DOHH2 (cell line): ENCODE measurements at regions not wholly inside any gene's neighbourhood (a gene's known extent, or its start where the extent isn't known, plus 50 kb on each side); places are given as distances from the start of the nearest gene placed in this dataset.

Experiments
- CTCF ChIP-seq: fragments of 200-600 bp; sonication (generic); IDR thresholded peaks from one replicate; pipeline ENCODE4 v1.5.1; 2014; ENCODE audit warnings: antibody characterized with exemption, mild to moderate bottlenecking, low read depth, low read length; ENCODE audit not compliant: poor library complexity, severe bottlenecking
- EZH2phosphoT487 ChIP-seq: fragments of 200-600 bp; sonication (generic); IDR thresholded peaks from 2 replicates; pipeline ENCODE4 v1.6.1; 2017; ENCODE audit warnings: borderline replicate concordance, mild to moderate bottlenecking, antibody characterized with exemption, low read length, moderate library complexity, mixed read lengths

- TF ChIP-seq CTCF (no peak), EZH2phosphoT487 (no peak)
Measured at GRCh38 chr12:126936181-126936851, 1330.7 kb upstream of the TMEM132C start.
